ENCODE measurements at regions not wholly inside any gene's neighbourhood (a gene's known extent, or its start where the extent isn't known, plus 50 kb on each side); places are given as distances from the start of the nearest gene placed in this dataset.

DNA sequence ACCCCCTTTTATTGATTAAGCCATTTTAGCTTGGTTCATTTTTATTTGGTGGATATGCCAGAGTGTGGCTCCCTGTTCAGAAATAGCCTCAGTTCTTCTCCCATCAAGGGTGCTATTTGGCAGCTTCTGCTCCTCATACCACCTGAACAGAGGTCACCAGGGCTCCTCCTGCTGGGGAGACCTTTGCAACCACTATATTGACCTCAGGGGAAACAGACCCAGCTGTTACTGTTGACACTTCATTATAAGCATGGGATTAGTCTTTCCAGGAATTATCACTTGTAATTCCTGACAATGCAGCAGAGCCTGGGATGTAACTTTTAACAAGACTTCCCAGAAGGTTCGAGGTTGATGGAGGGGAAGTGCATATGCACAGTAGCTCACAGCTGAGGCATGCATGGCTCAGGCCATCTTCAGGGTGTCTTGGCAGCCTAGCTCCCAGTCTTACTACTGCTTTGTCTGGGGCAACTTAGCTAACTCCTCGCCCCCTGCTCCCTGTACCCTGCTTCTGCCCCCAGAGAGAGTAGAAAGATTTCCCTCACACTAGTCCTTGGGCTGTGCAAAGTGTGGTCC, 239.4 kb upstream of the SPRED2 start:
- H2BK20ac ChIP-seq (ENCODE audit: low read depth, low read length): no peak overlapping the region
- H3K23ac ChIP-seq (ENCODE audit: low read depth, low read length): no peak overlapping the region
- peaks cover 19% of the 10 kb centered on the region for H3K27me3 ChIP-seq (ENCODE audit: control insufficient read depth, insufficient read depth, low read length)
- no peak overlapping the region for H4K91ac ChIP-seq (ENCODE audit: insufficient read depth, low read depth, low read length)
- WGBS, 2 experiments (ENCODE audit: extremely low coverage in 2 of 2, insufficient read length in 1 of 2): no CpG with 5 or more reads among the region's 2 CpGs
- H3K9me3 ChIP-seq (ENCODE audit: control insufficient read depth, insufficient read depth, low read length): peaks cover 23% of the 10 kb centered on the region
- no peak overlapping the region for H2BK15ac ChIP-seq (ENCODE audit: low read depth, low read length)
- no peak overlapping the region for H2AFZ ChIP-seq (replicated peaks; ENCODE audit: low read length, poor library complexity)
- TF ChIP-seq NFE2L2 (IDR thresholded peaks at IDR 0.05; ENCODE audit: low read depth, low read length): no peak
- TF ChIP-seq CHD1 (IDR thresholded peaks at IDR 0.05; ENCODE audit: low read depth, low read length): no peak
- TF ChIP-seq RAD21 (IDR thresholded peaks at IDR 0.05; ENCODE audit: low read length): no peak
- TF ChIP-seq BHLHE40 (IDR thresholded peaks at IDR 0.05; ENCODE audit: low read depth, low read length): no peak
- no peak for TF ChIP-seq MAFK (IDR thresholded peaks at IDR 0.05; ENCODE audit: low read depth, low read length)
- no peak for TF ChIP-seq CEBPB (IDR thresholded peaks at IDR 0.05; ENCODE audit: low read depth, low read length)
- no peak for TF ChIP-seq RFX5 (IDR thresholded peaks at IDR 0.05; ENCODE audit: low read depth, low read length)
- TF ChIP-seq FOS (IDR thresholded peaks at IDR 0.05; ENCODE audit: low read depth, low read length): no peak
- no peak for TF ChIP-seq RCOR1 (IDR thresholded peaks at IDR 0.05; ENCODE audit: insufficient replicate concordance, low read length)
- no peak for TF ChIP-seq MXI1 (IDR thresholded peaks at IDR 0.05; ENCODE audit: borderline replicate concordance, low read depth, low read length)
- TF ChIP-seq, protein P1, sequence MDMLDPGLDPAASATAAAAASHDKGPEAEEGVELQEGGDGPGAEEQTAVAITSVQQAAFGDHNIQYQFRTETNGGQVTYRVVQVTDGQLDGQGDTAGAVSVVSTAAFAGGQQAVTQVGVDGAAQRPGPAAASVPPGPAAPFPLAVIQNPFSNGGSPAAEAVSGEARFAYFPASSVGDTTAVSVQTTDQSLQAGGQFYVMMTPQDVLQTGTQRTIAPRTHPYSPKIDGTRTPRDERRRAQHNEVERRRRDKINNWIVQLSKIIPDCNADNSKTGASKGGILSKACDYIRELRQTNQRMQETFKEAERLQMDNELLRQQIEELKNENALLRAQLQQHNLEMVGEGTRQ (IDR thresholded peaks at IDR 0.05; ENCODE audit: low read depth, low read length): no peak
- no peak for TF ChIP-seq SMC3 (IDR thresholded peaks at IDR 0.05; ENCODE audit: low read depth, low read length)
- TF ChIP-seq, protein P2, sequence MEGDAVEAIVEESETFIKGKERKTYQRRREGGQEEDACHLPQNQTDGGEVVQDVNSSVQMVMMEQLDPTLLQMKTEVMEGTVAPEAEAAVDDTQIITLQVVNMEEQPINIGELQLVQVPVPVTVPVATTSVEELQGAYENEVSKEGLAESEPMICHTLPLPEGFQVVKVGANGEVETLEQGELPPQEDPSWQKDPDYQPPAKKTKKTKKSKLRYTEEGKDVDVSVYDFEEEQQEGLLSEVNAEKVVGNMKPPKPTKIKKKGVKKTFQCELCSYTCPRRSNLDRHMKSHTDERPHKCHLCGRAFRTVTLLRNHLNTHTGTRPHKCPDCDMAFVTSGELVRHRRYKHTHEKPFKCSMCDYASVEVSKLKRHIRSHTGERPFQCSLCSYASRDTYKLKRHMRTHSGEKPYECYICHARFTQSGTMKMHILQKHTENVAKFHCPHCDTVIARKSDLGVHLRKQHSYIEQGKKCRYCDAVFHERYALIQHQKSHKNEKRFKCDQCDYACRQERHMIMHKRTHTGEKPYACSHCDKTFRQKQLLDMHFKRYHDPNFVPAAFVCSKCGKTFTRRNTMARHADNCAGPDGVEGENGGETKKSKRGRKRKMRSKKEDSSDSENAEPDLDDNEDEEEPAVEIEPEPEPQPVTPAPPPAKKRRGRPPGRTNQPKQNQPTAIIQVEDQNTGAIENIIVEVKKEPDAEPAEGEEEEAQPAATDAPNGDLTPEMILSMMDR (conservative IDR thresholded peaks at IDR 0.05; ENCODE audit: low read depth, low read length): no peak
- TF ChIP-seq, protein P3, sequence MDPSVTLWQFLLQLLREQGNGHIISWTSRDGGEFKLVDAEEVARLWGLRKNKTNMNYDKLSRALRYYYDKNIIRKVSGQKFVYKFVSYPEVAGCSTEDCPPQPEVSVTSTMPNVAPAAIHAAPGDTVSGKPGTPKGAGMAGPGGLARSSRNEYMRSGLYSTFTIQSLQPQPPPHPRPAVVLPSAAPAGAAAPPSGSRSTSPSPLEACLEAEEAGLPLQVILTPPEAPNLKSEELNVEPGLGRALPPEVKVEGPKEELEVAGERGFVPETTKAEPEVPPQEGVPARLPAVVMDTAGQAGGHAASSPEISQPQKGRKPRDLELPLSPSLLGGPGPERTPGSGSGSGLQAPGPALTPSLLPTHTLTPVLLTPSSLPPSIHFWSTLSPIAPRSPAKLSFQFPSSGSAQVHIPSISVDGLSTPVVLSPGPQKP (IDR thresholded peaks at IDR 0.05; ENCODE audit: borderline replicate concordance, low read depth, low read length): no peak
- H3K4me1 ChIP-seq (ENCODE audit: control insufficient read depth, insufficient read depth, low read length): no peaks in the 10 kb centered on the region
- ATAC-seq (ENCODE audit: low read depth): no peak
- H3K4ac ChIP-seq (ENCODE audit: low read depth, low read length): no peak overlapping the region
- no peak overlapping the region for H2BK5ac ChIP-seq (ENCODE audit: low read depth, low read length, poor library complexity, severe bottlenecking)
- no peak overlapping the region for H3K27ac ChIP-seq (ENCODE audit: insufficient read depth, low read length)
- dilution Hi-C loops (cut with HindIII; ENCODE audit: low sequenced_read_pairs, unreplicated experiment) (no loop called here), intact Hi-C loops (cut with micrococcal nuclease) (no loop called here), in situ Hi-C loops (cut with MboI; ENCODE audit: low sequenced_read_pairs) (no loop called here)
- H2BK120ac ChIP-seq (ENCODE audit: low read depth, low read length): no peak overlapping the region
- no peaks in the 10 kb centered on the region for H3K79me1 ChIP-seq (ENCODE audit: low read depth in 1 of 2, low read length in 2 of 2)
- no peak overlapping the region for H2AK9ac ChIP-seq (replicated peaks; ENCODE audit: low read depth, low read length, poor library complexity)
- H2AK5ac ChIP-seq (ENCODE audit: low read depth, low read length): no peak overlapping the region
- H4K5ac ChIP-seq (ENCODE audit: low read depth, low read length): no peak overlapping the region
- no peak overlapping the region for H3K18ac ChIP-seq (ENCODE audit: low read depth, low read length)
- H3K36me3 ChIP-seq (ENCODE audit: control insufficient read depth, insufficient read depth, low read length): no peaks in the 10 kb centered on the region
- no peak overlapping the region for H3K14ac ChIP-seq (replicated peaks; ENCODE audit: low read depth, low read length)
- H3K4me3 ChIP-seq (ENCODE audit: insufficient read depth, low read depth, low read length): no peak overlapping the region
- BruUV-seq (replicated peaks): no TSS peak
- CTCF ChIA-PET: no interaction called here
- no peaks in the 10 kb centered on the region; the same call in 1 of the 2 replicates for H3K9me1 ChIP-seq (ENCODE audit: insufficient read depth, low read length)
- H3K4me2 ChIP-seq (ENCODE audit: low read depth, low read length): no peak overlapping the region
- POLR2A ChIA-PET (ENCODE audit: unreplicated experiment): no interaction called here
- DNase-seq: no peak
- H3K56ac ChIP-seq (ENCODE audit: extremely low read depth, insufficient read depth, low read length): no peak overlapping the region
- H3K9ac ChIP-seq (ENCODE audit: low read depth, low read length): no peak overlapping the region
- no peak overlapping the region for H4K8ac ChIP-seq (ENCODE audit: low read depth in 2 of 2, low read length in 2 of 2)
- no peaks in the 10 kb centered on the region for H4K20me1 ChIP-seq (ENCODE audit: insufficient read depth, low read length)

All from IMR-90 (cell line).